Skin of body (tissue), 1 donor: ENCODE measurements at regions not wholly inside any gene's neighbourhood (a gene's known extent, or its start where the extent isn't known, plus 50 kb on each side); places are given as distances from the start of the nearest gene placed in this dataset.
"Not testable (repeated sequence)": the region's sequence is repeated elsewhere in the genome, so short reads cannot be mapped to it uniquely, and the experiment has no call there.

ENCODE experiments used
- DNase-seq: peaks from one replicate; lab custom pipeline; 2025; lab: John Stamatoyannopoulos, UW

- no peak for DNase-seq
Measured at GRCh38 chr1:106366627-106367319, 689.7 kb upstream of the PRMT6 start.

DNA sequence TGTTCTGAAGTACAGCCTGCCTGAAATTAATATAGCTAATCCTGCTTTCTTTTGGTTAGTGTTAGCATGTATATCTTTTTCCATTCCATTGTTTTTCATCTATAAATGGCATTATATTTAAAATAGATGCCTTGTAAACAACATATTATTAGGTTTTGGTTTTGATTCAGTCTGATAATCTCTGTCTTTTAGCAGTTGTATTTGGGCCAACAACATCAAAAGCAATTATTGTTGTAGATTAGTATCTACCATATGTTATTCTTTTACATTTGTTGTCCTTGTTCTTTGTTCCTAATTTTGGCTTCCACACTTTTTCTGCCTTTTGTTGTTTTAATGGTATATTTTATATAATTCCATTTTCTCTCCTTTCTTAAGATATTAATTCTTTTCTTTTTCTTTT, 678.2 kb upstream of the PRMT6 start:
- DNase-seq, result no peak

- DNase-seq, result no peak
Measured at GRCh38 chr1:106380772-106381171, 675.7 kb upstream of the PRMT6 start.

GRCh38 chr1:106389160-106389559, 667.3 kb upstream of the PRMT6 start:
- DNase-seq, result not testable (repeated sequence)

- DNase-seq, result no peak
Measured at GRCh38 chr1:106393046-106393445, 663.4 kb upstream of the PRMT6 start.

DNA sequence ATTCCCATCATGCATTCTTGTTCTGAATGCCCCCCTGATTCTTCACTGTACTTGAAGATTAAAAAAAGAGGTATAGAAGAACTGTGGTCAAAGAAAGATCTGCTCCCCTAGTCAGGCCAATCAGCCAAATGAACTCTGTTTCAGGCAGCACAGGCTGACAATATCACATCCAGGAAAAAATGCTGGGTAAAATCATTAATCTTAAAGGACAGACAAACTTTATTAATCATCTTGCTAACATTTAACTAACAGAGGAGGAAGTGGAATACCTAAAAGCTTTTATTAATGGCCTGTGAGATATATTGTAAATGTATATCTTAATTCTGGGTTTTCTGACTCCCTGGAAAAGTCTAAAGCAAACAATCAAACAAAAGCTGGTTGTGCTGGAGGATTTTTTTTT, 660.5 kb upstream of the PRMT6 start:
- no peak for DNase-seq

- no peak for DNase-seq
Measured at GRCh38 chr1:106398391-106398790, 658.1 kb upstream of the PRMT6 start.

DNA sequence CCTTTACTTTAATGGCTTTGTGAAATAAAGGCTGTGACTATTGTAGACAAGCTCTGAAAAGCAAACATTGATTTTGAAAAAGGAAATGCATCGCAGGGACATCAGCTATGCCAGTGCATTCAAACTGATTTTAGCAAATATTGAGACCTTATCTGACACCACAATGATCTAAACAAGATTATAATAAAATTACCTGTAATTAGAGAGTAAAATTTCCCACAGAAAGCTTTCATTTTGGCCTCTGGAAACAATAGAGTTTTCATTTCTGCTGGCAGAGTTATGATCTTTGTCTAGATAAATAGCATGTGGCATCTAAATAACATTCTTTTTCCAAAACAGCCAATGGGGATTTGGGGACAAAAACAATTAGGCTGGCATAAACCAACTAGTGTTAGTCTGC, 650.4 kb upstream of the PRMT6 start:
- DNase-seq, result no peak

GRCh38 chr1:106412321-106412720, 644.2 kb upstream of the PRMT6 start:
- not testable (repeated sequence) for DNase-seq

DNA sequence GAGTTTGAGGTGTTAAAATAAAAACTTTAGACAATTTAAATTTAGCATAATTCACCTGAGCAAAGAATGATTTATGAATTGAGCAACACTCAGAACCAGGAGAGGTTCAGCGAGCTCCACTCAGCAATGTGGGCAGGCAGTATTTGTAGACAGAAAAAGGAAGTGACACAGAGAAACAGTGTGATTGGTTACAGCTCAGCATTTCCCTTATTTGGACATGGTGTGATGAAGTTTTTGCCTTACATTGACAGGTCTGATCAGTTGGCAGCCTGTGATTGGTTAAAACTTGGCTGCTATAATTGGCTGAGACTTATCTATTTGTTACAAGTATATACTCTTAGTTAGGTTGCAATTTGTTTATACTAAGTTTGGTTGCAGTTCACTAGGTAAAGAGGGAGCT, 621.2 kb upstream of the PRMT6 start:
- DNase-seq, result no peak

GRCh38 chr1:106439475-106439874, 617.0 kb upstream of the PRMT6 start:
- no peak for DNase-seq

- no peak for DNase-seq
Measured at GRCh38 chr1:106447466-106447865, 609.0 kb upstream of the PRMT6 start.

- DNase-seq, result no peak
Measured at GRCh38 chr1:106456832-106457231, 599.6 kb upstream of the PRMT6 start.

DNA sequence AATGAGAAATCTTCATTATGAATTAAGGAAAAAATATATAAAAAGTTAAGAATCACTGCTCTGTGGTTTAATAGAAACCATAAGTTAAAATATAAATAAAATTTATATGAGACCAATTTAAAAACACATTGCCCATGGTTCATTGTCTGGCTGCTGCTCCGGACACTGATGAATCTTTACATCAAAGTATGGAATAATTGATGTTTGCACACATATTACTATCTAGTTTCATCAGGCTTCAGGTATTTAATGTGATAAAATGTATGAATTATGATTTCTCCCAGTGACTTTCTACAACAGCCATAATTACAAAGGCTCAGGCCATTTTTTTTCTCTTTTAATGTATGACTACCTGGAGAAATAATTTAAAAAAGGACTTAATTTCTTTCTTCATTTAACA, 599.1 kb upstream of the PRMT6 start:
- DNase-seq, result no peak

GRCh38 chr1:106458866-106459265, 597.6 kb upstream of the PRMT6 start:
- no peak for DNase-seq

DNA sequence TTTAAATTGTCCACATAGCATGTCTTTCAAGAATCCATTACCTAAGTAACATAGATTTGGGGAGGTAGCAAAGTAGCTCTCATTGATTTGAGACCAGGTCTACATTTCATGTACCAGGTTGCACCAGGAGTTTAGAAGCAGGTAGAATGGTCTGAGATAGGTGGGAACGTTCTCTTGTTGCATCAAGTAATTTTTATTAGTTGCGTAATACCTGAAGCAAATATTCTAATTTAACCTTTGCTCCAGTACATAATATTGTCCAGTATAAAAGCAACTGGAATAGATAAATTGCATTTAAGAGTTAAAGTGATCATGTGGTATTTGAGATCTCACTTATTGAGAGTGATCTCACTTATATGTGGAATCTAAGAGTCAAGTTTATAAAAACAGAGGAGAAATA, 597.1 kb upstream of the PRMT6 start:
- no peak for DNase-seq

- DNase-seq, result no peak
Measured at GRCh38 chr1:106465666-106466065, 590.8 kb upstream of the PRMT6 start.

- DNase-seq, result no peak
Measured at GRCh38 chr1:106480629-106481028, 575.8 kb upstream of the PRMT6 start.

GRCh38 chr1:106492880-106493279, 563.6 kb upstream of the PRMT6 start:
- no peak for DNase-seq

DNA sequence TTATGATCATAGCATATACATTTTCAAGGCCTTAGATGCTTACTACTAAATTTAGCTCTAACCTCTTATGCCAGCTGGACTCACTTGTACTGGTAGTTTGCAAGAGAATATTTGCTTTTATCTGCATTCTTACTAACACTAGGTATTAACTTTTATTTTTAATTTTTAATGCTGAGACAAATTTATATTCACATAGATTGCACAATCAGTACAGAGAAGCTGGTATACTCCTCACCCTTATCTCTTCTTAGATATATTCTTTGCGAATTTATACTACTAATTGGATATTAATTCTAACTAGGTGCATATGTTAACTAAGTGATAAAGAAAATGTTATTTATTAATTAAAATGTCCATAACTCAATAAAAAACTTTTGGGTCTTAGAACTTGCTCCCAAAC, 561.8 kb upstream of the PRMT6 start:
- no peak for DNase-seq

DNA sequence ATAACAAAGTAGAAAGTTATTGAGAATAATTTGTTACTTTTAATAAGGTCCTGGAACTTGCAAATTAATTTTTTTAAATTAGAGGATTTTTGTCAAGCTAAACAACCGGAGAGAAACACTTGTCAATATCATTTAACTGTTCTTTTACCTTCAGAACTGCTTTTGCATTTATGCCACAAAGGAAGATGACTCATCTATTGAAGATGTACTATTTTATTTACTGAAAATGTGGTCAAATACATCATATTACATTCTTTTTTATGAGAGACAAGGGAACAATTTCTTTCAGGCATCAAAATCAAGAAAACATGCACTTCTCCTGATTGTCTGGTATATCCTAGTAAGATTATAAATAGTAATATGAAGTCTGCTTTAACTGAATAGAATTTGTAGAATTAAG, 558.2 kb upstream of the PRMT6 start:
- no peak for DNase-seq

DNA sequence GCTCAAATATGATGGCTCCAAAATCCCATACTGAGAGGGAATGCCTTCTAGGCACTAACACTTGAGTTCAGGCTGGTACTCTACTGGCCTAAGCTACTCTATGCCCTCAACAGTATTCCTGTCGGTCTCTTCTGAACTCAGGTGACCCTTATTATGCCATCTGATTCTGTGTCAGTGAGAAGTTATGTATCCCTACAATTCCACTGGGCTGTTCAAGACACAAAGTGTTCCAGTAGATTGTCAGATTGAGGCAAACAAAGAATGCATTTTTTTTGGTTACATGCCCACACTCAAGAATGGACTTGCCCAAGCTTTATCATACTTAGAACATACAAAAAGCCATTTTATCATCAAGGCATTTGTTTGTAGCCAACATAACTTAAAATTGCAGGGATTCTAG, 553.8 kb upstream of the PRMT6 start:
- DNase-seq, result no peak

- no peak for DNase-seq
Measured at GRCh38 chr1:106515375-106515774, 541.1 kb upstream of the PRMT6 start.

GRCh38 chr1:106517224-106517623, 539.2 kb upstream of the PRMT6 start:
- DNase-seq, result no peak
